ENCODE measurements at regions not wholly inside any gene's neighbourhood (a gene's known extent, or its start where the extent isn't known, plus 50 kb on each side); places are given as distances from the start of the nearest gene placed in this dataset.

DNA sequence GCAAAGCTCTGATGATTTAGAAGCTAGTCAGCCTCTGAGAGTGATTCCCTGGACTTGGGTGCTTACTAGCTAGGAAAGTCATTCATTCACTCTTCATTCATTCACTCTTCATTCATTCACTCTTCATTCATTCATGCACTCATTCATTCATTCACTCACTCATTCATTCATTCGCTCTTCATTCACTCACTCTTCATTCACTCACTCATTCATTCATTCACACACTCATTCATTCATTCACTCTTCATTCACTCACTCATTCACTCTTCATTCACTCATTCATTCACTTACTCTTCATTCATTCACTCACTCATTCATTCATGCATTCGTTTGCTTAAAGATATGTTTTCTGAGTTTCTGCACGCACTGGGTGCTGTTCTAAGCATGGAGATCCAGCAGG, 292.7 kb upstream of the TNRC6C start:
- H3K27me3 ChIP-seq (ENCODE audit: low read length), result no peaks in the 10 kb centered on the region; the same call in 1 of the 2 replicates
- H3K9me3 ChIP-seq (ENCODE audit: insufficient read depth, low read length), result 0 out of 2 replicates have a peak, but pooled peaks cover 8% of the 10 kb centered on the region
- no peak overlapping the region for H3K4me2 ChIP-seq (ENCODE audit: low read depth, low read length, poor library complexity, severe bottlenecking)
- H2AFZ ChIP-seq (ENCODE audit: low read depth, low read length, severe bottlenecking), result no peak overlapping the region
- H3K9me2 ChIP-seq (replicated peaks; ENCODE audit: insufficient read depth, low read length), result no peaks in the 10 kb centered on the region
- no peaks in the 10 kb centered on the region for H3F3A ChIP-seq (ENCODE audit: insufficient read depth)
- no peaks in the 10 kb centered on the region for H4K20me1 ChIP-seq (ENCODE audit: low read depth, low read length)
- H3K79me2 ChIP-seq (ENCODE audit: insufficient read depth, low read length), result no peaks in the 10 kb centered on the region
- no peak overlapping the region for H3K27ac ChIP-seq (ENCODE audit: low read depth, low read length)
- H3K36me3 ChIP-seq (ENCODE audit: low read length), result peaks cover 4% of the 10 kb centered on the region; the same call in 1 of the 2 replicates
- no peak for TF ChIP-seq EZH2phosphoT487 (conservative IDR thresholded peaks at IDR 0.05; ENCODE audit: low read length)
- TF ChIP-seq, protein P1, sequence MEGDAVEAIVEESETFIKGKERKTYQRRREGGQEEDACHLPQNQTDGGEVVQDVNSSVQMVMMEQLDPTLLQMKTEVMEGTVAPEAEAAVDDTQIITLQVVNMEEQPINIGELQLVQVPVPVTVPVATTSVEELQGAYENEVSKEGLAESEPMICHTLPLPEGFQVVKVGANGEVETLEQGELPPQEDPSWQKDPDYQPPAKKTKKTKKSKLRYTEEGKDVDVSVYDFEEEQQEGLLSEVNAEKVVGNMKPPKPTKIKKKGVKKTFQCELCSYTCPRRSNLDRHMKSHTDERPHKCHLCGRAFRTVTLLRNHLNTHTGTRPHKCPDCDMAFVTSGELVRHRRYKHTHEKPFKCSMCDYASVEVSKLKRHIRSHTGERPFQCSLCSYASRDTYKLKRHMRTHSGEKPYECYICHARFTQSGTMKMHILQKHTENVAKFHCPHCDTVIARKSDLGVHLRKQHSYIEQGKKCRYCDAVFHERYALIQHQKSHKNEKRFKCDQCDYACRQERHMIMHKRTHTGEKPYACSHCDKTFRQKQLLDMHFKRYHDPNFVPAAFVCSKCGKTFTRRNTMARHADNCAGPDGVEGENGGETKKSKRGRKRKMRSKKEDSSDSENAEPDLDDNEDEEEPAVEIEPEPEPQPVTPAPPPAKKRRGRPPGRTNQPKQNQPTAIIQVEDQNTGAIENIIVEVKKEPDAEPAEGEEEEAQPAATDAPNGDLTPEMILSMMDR (IDR thresholded peaks at IDR 0.05; ENCODE audit: insufficient read depth, low read length, poor library complexity, severe bottlenecking), result no peak
- no peak overlapping the region for H3K4me3 ChIP-seq (ENCODE audit: insufficient read depth, low read length, poor library complexity, severe bottlenecking)
- no peak overlapping the region for H3K9ac ChIP-seq (ENCODE audit: low read length)

DNA sequence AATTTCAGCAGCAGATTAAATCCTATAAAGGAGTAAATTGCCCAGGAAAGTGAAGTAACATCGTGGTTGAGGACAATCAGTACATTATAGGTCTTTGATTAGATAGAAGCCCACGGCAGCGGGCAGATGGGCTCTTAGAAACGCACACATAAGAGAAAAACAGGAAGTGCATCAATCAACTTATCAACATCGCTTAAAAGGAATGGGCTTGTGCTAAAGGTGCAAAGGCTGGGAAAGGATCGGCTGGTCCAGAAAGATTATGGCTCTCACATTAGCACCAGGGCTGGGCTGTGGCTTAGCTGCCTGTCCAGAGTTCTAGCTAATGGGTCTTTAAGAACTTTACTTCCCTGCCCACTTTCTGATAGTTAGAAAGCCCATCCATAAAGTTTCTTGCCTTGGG, 292.0 kb upstream of the TNRC6C start:
- Histone ChIP-seq H3K27ac (ENCODE audit: low read depth, low read length) (no peak overlapping the region), H3F3A (ENCODE audit: insufficient read depth) (no peaks in the 10 kb centered on the region), H3K4me2 (ENCODE audit: low read depth, low read length, poor library complexity, severe bottlenecking) (no peak overlapping the region), H3K4me3 (ENCODE audit: insufficient read depth, low read length, poor library complexity, severe bottlenecking) (no peak overlapping the region), H3K9me2 (replicated peaks; ENCODE audit: insufficient read depth, low read length) (no peaks in the 10 kb centered on the region), H3K79me2 (ENCODE audit: insufficient read depth, low read length) (no peaks in the 10 kb centered on the region), H3K9ac (ENCODE audit: low read length) (no peak overlapping the region), H3K27me3 (ENCODE audit: low read length) (no peaks in the 10 kb centered on the region; the same call in 1 of the 2 replicates), H4K20me1 (ENCODE audit: low read depth, low read length) (no peaks in the 10 kb centered on the region), H2AFZ (ENCODE audit: low read depth, low read length, severe bottlenecking) (no peak overlapping the region), H3K9me3 (ENCODE audit: insufficient read depth, low read length) (0 out of 2 replicates have a peak, but pooled peaks cover 8% of the 10 kb centered on the region), H3K36me3 (ENCODE audit: low read length) (peaks cover 4% of the 10 kb centered on the region; the same call in 1 of the 2 replicates)
- no peak for TF ChIP-seq EZH2phosphoT487 (conservative IDR thresholded peaks at IDR 0.05; ENCODE audit: low read length)
- TF ChIP-seq, protein P1 (IDR thresholded peaks at IDR 0.05; ENCODE audit: insufficient read depth, low read length, poor library complexity, severe bottlenecking), result no peak

DNA sequence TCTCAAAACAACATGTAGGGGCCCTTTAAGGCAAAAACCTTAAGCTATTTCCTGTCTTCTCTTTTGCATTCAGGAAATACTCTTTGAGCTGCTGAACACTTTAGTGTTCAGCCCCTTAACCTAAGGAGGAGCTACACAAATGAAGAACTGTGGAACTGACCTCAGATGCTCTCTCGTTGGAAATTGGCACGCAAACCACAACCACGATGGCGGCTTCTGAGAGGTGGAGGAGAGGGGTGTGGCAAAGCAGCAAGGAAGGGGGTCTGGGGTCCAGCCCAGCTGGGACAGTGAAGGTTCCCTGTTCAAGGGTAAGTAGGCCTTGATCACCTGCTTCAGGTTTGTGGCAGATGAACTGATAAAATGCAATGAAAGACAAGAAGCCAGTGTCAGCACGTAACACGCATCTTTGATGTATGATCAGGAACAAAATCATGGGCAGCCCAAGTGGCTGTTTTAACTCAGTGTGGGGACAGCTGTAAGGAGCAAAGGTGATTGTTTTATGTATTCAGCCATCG, 291.6 kb upstream of the TNRC6C start:
- no peaks in the 10 kb centered on the region; the same call in 1 of the 2 replicates for H3K27me3 ChIP-seq (ENCODE audit: low read length)
- H3K4me3 ChIP-seq (ENCODE audit: insufficient read depth, low read length, poor library complexity, severe bottlenecking), result no peak overlapping the region
- H2AFZ ChIP-seq (ENCODE audit: low read depth, low read length, severe bottlenecking), result no peak overlapping the region
- no peaks in the 10 kb centered on the region for H3F3A ChIP-seq (ENCODE audit: insufficient read depth)
- TF ChIP-seq, protein P1 (IDR thresholded peaks at IDR 0.05; ENCODE audit: insufficient read depth, low read length, poor library complexity, severe bottlenecking), result no peak
- no peak for TF ChIP-seq EZH2phosphoT487 (conservative IDR thresholded peaks at IDR 0.05; ENCODE audit: low read length)
- H3K9me2 ChIP-seq (replicated peaks; ENCODE audit: insufficient read depth, low read length), result no peaks in the 10 kb centered on the region
- no peak overlapping the region for H3K27ac ChIP-seq (ENCODE audit: low read depth, low read length)
- no peaks in the 10 kb centered on the region for H3K79me2 ChIP-seq (ENCODE audit: insufficient read depth, low read length)
- 0 out of 2 replicates have a peak, but pooled peaks cover 8% of the 10 kb centered on the region for H3K9me3 ChIP-seq (ENCODE audit: insufficient read depth, low read length)
- H4K20me1 ChIP-seq (ENCODE audit: low read depth, low read length), result no peaks in the 10 kb centered on the region
- peaks cover 4% of the 10 kb centered on the region; the same call in 1 of the 2 replicates for H3K36me3 ChIP-seq (ENCODE audit: low read length)
- no peak overlapping the region for H3K4me2 ChIP-seq (ENCODE audit: low read depth, low read length, poor library complexity, severe bottlenecking)
- no peak overlapping the region for H3K9ac ChIP-seq (ENCODE audit: low read length)
